Left renal cortex interstitium (tissue), 4 donors: ENCODE measurements at regions not wholly inside any gene's neighbourhood (a gene's known extent, or its start where the extent isn't known, plus 50 kb on each side); places are given as distances from the start of the nearest gene placed in this dataset.
"Not testable (repeated sequence)": the region's sequence is repeated elsewhere in the genome, so short reads cannot be mapped to it uniquely, and the experiment has no call there.

ENCODE experiments used
- DNase-seq, 4 donors: peaks; one replicate each; pipeline ENCODE4 v3.0.0-alpha.2; 2013; ENCODE audit warnings: low read depth in 4 of 4, low spot score in 2 of 4, missing footprints in 1 of 4

DNA sequence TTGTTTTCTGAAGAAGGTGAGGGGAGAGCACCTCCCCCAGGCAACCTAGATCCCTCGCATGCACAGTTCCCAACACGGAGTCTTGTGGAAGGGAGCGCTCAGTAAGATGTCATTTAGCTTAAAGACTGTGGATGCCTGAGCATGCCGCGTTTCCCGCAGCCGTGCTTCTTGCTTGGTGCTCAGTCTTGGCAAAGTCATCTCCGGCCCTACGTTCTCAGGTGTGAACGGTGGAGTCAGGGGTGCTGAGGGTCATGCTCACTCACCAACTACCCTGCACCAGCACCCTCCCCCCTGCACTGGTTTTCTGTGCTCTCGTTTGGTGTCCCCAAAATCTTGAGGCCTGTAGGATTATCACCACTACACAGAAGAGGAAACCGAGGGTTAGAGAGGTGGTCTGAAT, 202.1 kb downstream of the RHOU start:
- no peak for DNase-seq

DNA sequence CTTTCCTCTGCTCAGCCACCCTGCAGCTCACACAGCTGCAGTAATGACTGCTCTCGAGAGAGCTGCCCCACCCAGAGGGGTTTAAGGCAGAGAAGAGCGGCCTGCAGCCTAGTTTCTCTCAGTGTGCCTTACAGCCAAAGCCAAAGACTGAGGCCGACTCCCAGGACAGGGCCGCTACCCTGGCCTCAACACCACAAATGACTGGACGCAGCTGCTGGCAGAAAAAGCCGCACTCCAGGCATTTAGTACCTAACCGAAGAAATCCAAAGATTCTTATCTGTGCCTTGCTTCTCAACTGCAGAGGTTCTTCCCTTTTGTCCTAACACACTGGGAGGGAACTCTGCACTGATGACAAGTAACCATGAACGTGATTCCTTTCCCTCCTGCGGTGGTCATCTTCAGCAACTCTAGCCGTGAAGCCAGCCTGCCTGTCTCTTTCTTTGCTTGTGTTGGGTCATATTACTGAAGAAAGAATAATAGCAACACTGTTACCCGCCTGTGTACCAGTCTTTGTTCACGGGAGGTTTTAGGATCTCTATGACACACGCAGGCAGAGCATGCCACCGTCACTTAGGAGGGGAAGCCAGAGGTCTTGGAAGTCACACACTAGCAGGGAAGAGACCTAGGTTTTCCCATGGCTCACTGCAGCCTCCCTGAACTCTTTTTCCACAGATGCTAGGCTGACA, 202.7 kb downstream of the RHOU start:
- DNase-seq, result peak in 3 of 4 donors; percentile 28 to 44 (median 31)

DNA sequence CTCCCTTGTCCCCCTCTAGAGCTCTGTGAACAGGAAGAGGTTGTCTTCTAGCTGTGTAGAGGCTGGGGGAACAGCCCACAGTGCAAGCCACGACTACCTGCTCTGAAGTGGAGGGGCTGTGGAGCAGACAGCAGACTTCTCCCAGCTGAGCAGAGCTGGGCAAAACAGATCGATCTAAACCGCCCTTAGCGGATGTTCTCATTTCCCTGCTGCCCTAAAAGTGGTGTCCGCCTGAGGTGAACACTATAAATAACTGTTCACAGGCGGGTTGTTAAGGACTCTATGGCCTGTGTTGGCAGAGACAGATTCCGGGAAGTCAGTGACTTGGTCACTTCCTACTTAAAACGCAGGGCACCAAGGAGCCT, 203.2 kb downstream of the RHOU start:
- DNase-seq, result peak in 1 of 4 donors; percentile 26

DNA sequence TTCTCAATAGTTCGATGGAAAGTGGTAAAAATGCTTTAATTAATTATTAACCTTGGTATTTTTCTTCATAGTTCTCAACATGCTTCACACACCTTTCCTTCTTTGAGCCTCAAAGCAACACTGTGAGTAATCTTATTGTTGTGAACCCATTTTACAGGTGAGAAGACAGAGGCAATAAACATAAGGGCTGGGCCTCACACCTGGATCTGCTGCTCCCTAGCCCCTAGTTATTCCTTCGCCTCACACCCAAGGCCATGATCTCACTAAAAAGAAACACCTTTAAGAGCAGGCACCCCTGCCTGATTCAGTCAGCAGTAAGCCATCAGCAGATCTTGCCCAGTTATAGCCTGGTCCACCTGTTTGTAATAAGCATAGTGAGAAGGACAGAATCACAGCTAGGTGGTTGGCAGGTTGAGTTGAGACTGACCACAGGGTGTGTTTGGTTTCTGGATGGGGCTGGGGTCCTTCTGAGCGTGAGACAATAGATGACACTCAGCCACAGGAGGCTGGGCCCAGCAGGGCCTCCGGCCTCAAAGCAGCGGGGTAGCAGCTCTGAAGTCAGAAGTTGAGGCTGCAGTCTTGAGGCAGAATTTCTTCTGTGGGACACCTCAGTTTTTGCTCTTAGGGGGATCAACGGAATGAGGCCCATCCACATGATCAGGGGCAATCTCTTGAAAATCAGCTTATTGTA, 203.9 kb downstream of the RHOU start:
- no peak for DNase-seq

DNA sequence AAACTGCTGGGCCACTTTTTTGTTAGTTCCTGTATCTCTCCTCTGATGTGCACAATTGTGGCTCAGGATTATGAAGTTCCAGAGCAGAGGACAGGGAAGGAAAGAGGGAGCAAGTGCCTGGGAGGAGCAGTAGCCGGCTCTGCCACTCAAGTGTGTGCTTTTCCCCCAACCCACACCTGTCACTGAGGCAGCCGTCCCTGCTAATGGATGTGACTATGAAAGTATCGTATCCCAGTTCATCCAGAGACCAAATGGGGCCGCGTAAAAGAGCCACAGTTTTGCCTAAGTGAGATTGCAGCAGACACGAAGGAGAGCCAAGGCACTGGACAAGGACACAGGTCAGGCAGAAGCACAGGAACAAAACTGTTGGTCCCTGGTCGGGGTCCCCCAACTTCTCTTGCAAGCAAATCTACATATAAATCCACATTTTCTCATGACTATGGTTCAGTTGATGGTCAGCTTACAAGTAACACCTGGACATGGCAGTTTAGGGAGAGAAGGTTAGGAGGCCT, 204.7 kb downstream of the RHOU start:
- DNase-seq, result no peak

DNA sequence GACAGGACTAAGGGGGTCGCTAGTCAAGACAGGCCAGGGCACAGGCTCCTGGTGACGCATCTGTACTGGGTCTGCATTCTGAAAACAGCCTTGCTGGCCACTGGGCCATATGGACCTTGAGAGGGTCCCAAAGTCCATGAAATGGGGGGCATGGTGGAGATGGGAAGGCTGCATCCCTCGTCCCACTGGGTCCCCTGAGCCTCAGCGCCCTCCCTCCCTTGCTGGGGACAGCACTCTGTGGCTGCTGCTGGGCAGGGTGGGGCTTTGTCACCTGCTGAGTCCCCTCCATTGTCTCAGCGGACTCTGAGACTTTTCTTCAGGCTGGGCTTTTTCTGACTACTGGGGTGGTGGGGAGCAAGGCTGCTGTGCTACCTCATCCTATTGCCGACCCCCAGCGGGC, 205.2 kb downstream of the RHOU start:
- DNase-seq, result no peak

DNA sequence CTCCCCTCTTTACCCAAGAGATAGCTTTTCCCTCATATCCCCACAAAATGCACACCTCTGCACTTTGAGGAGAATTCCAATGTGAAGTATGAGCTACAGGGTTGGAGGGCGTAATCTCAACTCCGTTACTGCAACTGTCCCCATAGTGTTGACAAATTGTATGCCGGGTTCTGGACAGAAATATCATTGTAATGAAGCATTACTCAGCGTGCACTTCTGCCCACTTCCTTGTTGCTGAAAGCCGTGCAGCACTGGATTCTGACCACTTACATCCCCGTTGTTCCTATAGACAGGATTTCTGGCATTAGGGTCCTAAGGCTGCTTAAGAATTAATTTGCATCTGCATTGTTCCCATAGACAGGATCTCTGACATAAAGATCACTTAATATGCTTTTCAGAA, 205.6 kb downstream of the RHOU start:
- DNase-seq, result no peak

DNA sequence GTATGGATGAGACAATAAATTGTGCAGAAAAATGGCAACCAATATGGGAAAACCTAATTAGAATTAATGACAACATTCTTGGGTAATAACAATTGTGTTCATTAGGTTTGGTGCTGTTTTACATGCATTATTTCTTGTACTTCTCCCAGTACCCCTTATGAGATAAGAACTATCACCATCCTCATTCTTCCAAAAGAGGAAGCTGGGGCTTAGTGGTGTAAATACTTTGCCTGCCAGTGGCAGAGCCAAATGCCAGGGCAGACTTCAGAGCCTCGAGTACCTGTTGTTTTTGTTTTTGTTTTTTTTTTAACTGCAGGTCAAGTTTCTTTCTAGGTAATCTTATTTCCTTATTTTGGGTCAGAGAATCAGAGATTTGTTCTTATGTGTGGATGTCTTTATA, 206.4 kb downstream of the RHOU start:
- DNase-seq, result no peak

GRCh38 chr1:228943436-228943835, 208.2 kb downstream of the RHOU start:
- no peak for DNase-seq

DNA sequence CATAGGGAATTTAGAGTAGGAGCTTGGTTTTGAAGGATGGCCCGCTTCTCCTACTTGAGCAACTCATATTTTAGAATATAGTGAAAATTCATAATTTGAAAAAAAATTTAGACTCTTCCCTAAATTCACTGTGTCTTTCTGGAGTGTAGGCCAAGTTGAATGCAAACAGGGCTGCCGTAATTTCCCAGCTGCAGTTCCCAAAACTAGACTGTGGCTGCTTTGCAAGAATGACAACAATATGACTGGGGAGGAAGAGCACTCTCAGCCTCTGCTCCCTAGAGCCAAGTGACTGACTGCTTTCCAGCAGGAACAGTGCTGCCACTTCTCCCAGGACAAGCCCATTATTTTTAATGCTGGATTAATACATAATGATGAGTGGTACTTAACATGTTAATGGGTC, 209.0 kb downstream of the RHOU start:
- DNase-seq, result no peak

DNA sequence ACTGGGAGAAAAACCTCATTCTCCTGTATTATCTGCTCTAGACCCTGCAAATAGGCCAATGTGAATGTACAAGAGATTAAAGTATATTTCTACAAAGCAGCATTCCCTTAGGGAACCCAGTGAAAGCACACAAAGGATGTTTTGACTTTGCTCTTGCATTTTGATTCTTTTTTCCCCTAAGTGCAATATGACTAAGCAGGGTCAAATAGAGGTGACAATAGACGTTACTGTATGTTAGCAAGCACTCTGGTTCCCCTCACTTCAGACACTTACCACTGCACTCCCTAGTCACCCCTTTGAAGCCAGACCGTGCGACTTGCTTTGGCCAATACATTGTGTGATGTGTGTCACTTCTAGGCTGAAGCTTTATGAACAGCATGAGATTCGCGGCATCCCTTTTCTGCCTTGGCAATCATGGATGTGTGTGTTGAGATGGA, 209.7 kb downstream of the RHOU start:
- no peak for DNase-seq

- no peak for DNase-seq
Observed at GRCh38 chr1:228945885-228946284, 210.6 kb downstream of the RHOU start.

DNA sequence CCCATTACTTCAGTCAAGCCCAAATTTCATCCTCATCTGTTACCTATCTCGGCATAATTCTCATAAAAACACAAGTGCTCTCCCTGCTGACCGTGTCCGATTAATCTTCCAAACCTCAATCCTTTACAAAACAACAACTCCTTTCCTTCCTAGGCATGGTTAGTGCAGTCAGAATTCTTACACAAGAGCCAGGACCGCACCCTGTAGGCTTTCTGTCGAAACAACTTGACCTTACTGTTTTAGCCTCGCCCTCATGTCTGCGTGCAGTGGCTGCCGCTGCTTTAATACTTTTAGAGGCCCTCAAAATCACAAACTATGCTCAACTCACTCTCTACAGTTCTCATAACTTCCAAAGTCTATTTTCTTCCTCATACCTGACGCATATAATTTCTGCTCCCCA, 214.3 kb downstream of the RHOU start:
- DNase-seq, result not testable (repeated sequence)

GRCh38 chr1:228953207-228953606, 217.9 kb downstream of the RHOU start:
- DNase-seq, result no peak

DNA sequence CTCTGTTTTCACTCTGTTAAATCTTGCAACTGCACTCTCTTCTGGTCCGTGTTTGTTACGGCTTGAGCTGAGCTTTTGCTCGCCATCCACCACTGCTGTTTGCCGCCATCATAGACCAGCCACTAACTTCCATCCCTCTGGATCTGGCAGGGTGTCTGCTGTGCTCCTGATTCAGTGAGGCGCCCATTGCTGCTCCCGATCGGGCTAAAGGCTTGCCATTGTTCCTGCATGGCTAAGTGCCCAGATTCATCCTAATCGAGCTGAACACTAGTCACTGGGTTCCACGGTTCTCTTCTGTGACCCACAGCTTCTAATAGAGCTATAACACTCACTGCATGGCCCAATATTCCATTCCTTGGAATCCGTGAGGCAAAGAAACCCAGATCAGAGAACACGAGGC, 218.5 kb downstream of the RHOU start:
- not testable (repeated sequence) for DNase-seq

DNA sequence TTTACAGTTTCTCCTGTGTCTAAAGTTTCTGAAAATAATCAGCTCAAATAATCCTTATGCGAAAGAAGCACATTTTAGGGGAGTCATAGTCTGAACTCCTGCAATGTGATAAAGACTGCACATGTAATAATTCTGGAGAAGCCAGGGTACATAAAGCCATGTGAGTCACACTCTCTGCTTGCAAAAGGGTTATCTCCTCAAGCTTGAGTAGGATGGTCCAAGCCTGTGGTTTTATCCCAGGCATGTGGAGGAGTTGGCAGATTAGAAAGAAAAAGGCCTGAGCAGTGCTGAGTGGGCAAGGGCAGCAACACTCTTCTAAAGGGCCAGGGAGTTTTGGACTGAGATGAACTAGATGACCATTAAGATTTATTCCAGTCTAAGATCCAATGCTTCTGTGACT, 220.4 kb downstream of the RHOU start:
- DNase-seq, result no peak

DNA sequence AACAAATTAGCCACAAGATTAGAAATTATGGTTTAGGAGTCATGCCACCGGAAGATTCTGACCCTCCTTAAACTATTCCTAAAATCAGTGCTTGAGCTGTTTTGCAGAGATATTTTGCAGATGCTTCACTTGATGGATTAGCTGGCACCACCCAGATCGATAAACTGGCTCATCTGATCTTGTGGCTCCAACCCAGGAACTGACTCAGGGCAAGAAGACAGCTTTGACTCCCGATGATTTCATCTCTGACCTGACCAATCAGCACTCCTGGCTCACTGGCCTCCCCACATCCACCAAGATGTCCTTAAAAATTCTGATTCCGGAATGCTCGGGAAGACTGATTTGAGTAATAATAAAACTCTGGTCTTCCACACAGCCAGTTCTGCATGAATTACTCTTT, 221.6 kb downstream of the RHOU start:
- DNase-seq, result no peak

DNA sequence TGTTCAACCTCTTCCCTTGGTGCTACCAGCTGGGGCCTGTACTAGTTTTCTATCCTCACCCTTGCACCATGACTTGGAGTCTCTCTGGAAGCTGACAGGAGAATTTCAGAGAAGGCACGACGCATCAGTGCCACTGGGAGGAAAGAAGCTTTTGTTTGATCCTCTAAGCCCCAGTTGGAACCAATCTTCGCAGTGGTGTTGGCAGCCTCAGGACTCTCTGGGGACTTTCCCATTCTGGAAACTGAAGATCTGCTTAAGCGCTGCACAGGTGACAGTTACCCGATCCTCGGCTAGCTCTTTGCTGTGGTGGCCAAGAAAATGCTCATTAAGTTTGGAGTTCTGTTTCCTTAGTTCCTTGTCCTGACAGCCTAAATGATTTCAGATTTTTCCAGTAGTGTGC, 222.3 kb downstream of the RHOU start:
- DNase-seq, result no peak

- no peak for DNase-seq
Observed at GRCh38 chr1:228958121-228958520, 222.8 kb downstream of the RHOU start.

- no peak for DNase-seq
Observed at GRCh38 chr1:228958741-228959140, 223.5 kb downstream of the RHOU start.

- DNase-seq, result no peak
Observed at GRCh38 chr1:228960705-228961104, 225.4 kb downstream of the RHOU start.

DNA sequence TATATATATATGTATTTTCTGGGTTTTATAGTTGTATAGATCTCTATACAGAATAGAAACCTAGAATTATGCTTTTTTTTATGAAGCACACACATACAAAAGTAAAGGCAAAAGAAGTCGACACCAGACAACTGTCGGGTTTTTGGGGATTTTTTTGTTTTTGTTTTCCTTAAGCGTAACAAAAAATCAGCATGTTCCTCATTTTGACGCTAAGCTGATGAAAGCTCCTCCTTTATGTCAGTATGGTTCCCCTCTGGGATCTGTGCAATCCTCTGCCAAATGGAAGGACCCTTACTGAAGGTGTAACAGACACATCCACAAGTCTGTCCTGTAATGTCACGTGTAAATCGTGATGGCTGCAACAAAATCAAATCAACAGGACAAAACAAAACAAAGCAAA, 226.2 kb downstream of the RHOU start:
- DNase-seq, result no peak
